ENCODE measurements at regions not wholly inside any gene's neighbourhood (a gene's known extent, or its start where the extent isn't known, plus 50 kb on each side); places are given as distances from the start of the nearest gene placed in this dataset.
A peak's percentile ranks its signal among the peaks of the same experiment; 100 is the strongest.

DNA sequence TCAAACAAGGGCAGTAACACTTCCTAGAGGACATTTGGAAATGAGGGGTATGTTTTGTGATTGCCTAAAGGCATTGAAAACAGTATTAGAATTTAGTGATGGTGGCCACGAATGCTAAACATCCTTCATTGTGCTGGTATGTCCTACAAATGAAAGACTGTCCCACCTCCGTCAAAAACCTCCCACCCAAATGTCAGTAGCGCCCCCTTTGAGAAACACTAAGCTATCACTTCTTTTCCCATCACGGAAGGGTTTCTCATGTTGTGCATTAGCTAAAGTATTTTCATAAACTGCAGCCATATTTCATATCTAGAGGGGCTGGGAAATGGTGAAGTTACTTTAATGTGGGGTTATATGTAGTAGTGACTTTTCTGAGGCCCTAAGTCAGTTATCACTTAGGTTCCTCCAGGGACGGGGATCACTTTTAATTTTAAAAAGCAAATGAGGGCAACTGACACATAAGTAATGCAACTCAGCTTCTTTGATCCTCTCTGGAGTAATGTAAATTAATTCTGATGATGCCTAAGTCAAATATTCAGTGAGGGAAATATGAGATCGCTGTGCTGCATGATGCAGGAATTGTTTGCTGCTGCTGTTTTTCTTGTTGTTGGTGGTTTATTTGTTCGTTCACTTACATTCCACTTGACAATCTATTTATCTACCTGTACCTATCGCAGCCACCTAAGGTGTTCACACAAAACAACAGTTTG lies 1403.4 kb upstream of the TENM4 start:
- POLR2A ChIA-PET = no interaction called here
- CTCF ChIA-PET = interaction anchor here (2.6 kb wide), 1 partner anchor 9 kb away, joined by 8 read pairs; no protein-coding TSS in a partner anchor
- DNase-seq (ENCODE audit: extremely low spot score) = no peak
- no peak for TF ChIP-seq CTCF (IDR thresholded peaks at IDR 0.05; ENCODE audit: control extremely low read depth, extremely low read depth, low read depth, missing control alignments)

- POLR2A ChIA-PET = no interaction called here
- no peak for DNase-seq (ENCODE audit: extremely low spot score)
- TF ChIP-seq CTCF (IDR thresholded peaks at IDR 0.05; ENCODE audit: control extremely low read depth, extremely low read depth, low read depth, missing control alignments) = no peak
- CTCF ChIA-PET = interaction anchor here (1.2 to 2.6 kb wide), 2 partner anchors 8 to 11 kb away, joined by 8 read pairs; no protein-coding TSS in a partner anchor
Observed at GRCh38 chr11:80843266-80843974, 1402.6 kb upstream of the TENM4 start.

DNA sequence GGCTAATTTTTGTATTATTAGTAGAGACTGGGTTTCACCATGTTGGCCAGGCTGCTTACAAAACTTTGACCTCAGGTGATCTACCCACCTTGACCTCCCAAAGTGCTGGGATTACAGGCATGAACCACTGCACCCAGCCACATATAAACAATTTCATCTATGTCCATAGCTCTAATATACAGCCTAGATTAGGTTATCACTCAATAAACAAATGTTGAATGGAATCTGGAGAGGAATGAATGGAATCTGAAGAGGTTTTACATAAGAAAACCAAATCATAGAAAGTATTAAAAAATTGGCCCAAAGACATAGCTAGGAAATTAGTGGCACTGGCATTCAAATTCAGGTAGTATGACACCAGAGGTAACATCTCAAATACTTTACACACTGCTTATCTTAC lies 1401.4 kb upstream of the TENM4 start:
- no peak for TF ChIP-seq CTCF (IDR thresholded peaks at IDR 0.05; ENCODE audit: control extremely low read depth, extremely low read depth, low read depth, missing control alignments)
- CTCF ChIA-PET = no interaction called here
- POLR2A ChIA-PET = no interaction called here
- no peak for DNase-seq (ENCODE audit: extremely low spot score)

DNA sequence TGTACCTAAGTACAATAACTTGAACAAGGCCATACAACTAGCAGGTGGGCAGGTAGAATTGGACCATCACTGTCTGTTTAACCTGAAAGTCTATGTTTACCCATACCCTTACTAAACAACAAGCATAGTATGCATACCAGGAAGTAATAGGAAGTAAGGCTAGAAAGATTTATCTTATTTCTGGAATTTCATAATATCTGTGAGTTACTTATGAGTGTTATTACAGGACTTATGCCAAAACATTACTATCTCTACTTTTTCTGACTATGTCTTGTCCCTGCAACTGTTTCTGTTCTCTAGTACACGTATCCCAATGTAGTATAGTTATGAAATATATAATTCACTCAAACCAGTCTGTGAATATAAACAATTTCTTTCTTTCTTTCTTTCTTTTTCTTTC lies 1400.8 kb upstream of the TENM4 start:
- ChIA-PET CTCF (no interaction called here), POLR2A (no interaction called here)
- TF ChIP-seq CTCF (IDR thresholded peaks at IDR 0.05; ENCODE audit: control extremely low read depth, extremely low read depth, low read depth, missing control alignments) = no peak
- no peak for DNase-seq (ENCODE audit: extremely low spot score)

DNA sequence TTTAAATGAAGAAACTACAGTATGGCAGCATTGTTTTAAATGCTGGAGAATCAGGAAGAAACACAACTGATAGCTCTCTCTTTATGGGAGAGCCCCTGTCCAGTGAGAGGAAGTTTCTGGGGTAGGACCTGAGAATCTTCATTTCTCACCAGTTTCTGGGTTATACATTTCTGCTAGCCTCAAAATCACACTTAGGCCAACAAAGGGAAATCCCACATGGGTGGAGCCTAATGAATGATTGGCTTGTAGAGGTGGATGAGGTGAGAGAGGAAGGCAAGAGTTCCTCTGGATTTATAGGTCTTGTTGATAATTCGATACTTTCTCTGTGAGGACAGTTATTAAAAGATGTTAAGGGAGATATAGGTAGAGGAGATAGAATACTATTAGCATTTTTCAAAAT lies 1397.3 kb upstream of the TENM4 start:
- peak; percentile 15 for DNase-seq (ENCODE audit: extremely low spot score)
- TF ChIP-seq CTCF (IDR thresholded peaks at IDR 0.05; ENCODE audit: control extremely low read depth, extremely low read depth, low read depth, missing control alignments) = no peak
- ChIA-PET POLR2A (no interaction called here), CTCF (interaction anchor here (1.6 to 2.5 kb wide), 2 partner anchors 14 to 19 kb away, joined by 5 to 9 read pairs; no protein-coding TSS in a partner anchor)

DNA sequence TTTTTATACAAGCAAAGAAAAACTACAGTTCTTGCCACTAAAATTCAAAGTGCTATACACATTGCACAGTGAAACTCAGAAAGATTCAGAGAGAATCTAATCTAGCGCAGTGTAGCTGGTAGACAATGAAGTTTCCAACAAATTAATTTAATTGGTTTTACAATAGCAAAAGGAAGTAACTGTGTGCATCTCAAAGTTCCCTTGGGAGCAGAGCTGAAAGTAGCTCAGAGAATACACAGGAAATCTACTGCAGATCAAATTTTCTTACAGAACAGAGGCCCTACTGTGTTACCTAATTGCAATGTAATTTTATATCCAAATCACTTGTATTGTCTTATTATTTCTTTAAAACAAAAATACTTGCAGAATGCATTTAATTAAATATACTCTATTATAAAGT lies 1396.2 kb upstream of the TENM4 start:
- DNase-seq (ENCODE audit: extremely low spot score) = no peak
- ChIA-PET CTCF (interaction anchor here (0.9 to 2.5 kb wide), 4 partner anchors 8 to 18 kb away, joined by 3 to 9 read pairs (median 4); no protein-coding TSS in a partner anchor), POLR2A (no interaction called here)
- no peak for TF ChIP-seq CTCF (IDR thresholded peaks at IDR 0.05; ENCODE audit: control extremely low read depth, extremely low read depth, low read depth, missing control alignments)
